Retinal pigment epithelial cell (primary cell): ENCODE measurements at regions not wholly inside any gene's neighbourhood (a gene's known extent, or its start where the extent isn't known, plus 50 kb on each side); places are given as distances from the start of the nearest gene placed in this dataset.

Source experiments
- DNase-seq: peaks from one replicate; pipeline ENCODE4 v3.0.0-alpha.2; 2010; ENCODE audit warnings: low read depth
- H3K4me3 ChIP-seq: 2 replicates; pipeline ENCODE4 v1.5.1; 2011; ENCODE audit warnings: mild to moderate bottlenecking, low read length, control low read depth, moderate library complexity
- CTCF ChIP-seq: conservative IDR thresholded peaks from 2 replicates; pipeline ENCODE4 v1.5.1; 2011; ENCODE audit warnings: low read depth, low read length, control low read depth, inconsistent platforms

- TF ChIP-seq CTCF: no peak
- H3K4me3 ChIP-seq: no peak overlapping the region
- no peak for DNase-seq
Observed at GRCh38 chr16:86363836-86364618, 146.3 kb upstream of the FOXF1 start.

DNA sequence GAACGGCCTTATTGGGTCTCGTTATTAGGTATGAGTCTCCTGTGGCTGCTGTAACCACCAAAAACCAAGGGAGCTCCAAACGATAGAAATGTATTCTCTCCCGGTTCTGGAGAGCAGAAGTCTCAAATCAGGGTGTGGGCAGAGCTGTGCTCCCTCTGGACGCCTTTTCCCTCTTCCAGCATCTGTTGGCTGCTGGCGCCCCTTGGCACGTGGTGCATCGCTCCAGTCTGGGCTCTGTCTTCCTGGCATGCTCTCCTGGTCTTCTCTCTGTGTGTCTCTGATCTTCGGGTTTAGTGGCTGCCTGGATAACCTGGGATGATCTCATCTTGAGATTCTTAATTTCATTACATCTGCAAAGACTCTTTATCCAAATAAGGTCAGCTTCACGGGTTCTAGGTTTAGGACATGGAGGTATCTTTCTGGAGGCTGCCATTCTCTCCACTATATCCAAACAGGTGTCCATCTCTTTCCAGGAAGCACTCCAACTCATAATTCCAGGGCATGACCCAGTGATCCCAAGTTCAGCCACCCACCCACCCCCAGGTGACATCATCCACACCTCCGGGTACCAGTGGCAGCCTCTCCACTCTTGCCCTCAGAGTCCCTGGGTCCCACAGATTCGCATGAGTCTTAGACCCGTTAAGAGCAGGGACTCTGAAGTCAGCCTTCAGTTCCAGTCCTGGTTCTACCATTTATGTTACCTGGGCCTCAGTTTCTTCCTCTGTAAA is 145.5 kb upstream of the FOXF1 start:
- TF ChIP-seq CTCF: no peak
- H3K4me3 ChIP-seq: no peak overlapping the region
- no peak for DNase-seq

DNA sequence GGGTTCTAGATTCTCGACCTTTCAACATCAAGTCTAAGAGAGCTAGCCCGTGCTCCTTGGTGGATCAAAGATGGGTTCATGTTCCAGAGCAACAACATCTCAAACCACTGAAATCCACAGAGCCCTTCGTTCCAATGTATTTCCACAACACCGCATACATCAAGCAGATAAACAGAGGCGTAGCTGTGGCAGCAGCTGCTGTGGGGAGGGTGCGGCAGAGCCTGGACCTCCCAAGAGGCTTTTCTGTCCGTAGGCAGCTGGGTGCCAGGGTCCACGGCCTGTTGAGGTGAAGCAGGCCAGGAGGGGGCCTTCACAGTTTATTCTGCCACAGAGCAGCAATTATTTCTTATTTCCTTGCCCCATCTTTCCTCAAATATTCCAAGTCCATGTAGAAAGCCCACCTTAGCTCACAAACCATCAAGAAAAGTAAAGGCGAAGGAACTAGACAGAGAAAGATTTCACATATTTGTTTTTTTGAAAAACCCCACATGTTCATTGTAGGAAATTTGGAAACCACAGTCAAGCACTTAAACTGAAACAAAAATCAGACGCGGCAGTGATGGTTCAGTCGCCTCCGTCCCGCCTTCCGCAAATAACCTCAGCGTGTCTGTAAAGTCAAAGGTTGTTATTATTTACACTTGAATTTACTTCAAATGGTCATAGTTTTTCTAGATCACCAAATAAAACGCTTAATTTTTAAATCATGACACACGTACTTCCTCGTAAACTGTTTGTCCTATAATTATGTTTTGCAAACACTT is 144.6 kb upstream of the FOXF1 start:
- no peak for TF ChIP-seq CTCF
- no peak for DNase-seq
- H3K4me3 ChIP-seq: no peak overlapping the region

GRCh38 chr16:86366481-86366880 is 143.8 kb upstream of the FOXF1 start:
- no peak for TF ChIP-seq CTCF
- DNase-seq: no peak
- H3K4me3 ChIP-seq: no peak overlapping the region

GRCh38 chr16:86367291-86368072 is 142.8 kb upstream of the FOXF1 start:
- no peak for TF ChIP-seq CTCF
- H3K4me3 ChIP-seq: no peak overlapping the region
- no peak for DNase-seq

- H3K4me3 ChIP-seq: no peak overlapping the region
- no peak for DNase-seq
- no peak for TF ChIP-seq CTCF
Observed at GRCh38 chr16:86368261-86368660, 142.1 kb upstream of the FOXF1 start.
